Caki2 (cell line): ENCODE measurements at regions not wholly inside any gene's neighbourhood (a gene's known extent, or its start where the extent isn't known, plus 50 kb on each side); places are given as distances from the start of the nearest gene placed in this dataset.
"Not testable (repeated sequence)": the region's sequence is repeated elsewhere in the genome, so short reads cannot be mapped to it uniquely, and the experiment has no call there.

Experiments used
- DNase-seq: peaks from one replicate; pipeline ENCODE4 v3.0.0-alpha.2; 2015; ENCODE audit warnings: low read depth
- in situ Hi-C: cut with HindIII; loops from 2 replicates; pipeline ENCODE4 v1.10.0; 2016; ENCODE audit warnings: low sequenced_read_pairs, low pct_unique_long_range_greater_than_20kb, mixed read lengths

DNA sequence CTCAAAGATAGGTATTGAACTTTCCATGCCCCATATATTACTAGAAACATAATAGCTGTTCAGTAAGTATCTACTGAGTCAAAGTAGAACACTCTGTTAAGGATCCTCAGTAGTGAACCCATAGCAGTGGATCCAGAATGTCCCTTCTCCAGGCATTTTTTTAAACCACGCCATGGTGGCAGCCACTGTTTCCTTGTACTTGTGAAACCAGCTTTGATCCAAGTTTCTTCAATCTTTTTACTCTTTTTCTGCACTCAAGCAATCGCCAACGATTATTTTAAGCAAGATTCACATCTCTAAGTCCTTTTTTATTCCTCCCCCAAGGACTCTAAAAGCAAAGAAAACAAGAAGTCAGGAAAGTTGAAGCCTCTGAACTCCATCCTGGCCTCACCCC is 291.2 kb upstream of the SLC14A2 start:
- DNase-seq: no peak
- in situ Hi-C loops: no loop called here

DNA sequence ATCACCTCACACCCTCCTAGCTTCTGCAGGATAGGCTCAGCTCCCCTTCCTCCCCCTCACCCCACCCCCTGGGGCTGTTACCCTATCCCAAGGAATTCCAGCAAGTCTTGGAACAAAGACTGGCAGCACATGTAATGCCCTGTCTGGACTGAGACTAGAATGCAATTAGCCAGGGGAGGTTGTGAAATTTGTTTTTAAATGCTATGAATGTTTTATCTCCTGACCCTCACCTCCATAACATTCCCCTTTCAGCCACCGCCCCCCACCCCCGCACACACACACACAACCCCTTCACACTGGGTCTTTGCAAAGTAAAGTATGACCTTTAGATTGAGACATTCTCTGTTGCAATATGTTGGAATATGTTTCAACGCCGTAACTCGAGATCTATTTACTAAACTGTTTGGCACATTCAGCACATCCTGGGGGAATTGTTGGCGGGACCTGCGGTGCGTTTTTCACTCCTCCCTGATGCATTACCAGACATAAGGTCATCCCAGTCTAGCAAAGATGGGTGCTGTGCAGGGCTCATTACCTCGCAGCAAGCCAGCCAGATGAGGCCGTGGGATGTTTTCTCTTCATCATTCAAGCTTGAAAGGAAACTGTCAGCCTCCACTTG is 290.7 kb upstream of the SLC14A2 start:
- in situ Hi-C loops: no loop called here
- peak; percentile 83 for DNase-seq

DNA sequence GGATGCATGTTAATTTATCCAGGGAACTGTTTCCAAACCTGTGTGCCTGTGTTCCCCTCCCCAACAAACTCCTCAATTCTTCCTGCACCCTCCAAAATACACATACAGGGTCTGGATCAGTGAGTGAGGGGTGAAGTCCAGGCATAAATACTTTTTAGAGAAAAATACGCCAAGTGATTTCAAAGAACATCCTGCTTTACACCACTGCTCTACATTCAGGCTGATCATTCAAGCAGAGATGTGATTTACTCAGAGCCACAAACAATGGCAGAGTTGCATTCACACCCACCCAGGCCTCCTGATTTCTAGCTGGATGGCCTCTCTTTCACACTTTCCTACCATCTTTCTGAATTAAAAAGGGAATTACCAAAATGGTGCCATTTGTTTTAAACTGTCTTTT is 289.5 kb upstream of the SLC14A2 start:
- in situ Hi-C loops: no loop called here
- DNase-seq: peak; percentile 22

DNA sequence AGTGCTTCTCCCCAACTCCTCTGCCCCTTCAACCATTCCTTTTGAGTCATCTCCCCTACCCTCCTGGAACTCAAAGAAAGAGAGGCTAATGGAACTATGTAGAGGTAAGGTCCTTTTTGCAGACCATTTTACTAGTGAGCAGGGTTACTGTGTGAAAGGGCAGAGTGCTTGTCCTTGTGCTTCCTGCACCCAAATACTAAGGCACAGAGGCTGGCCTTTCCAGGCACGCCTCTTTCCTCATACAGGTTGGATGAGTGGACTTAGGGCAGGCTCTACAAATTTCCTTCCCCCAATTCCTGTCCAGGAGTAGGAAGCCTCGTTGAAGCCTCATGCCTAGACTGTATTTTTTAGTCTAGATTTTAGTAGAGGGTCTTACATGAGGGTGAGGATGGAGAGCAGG is 288.8 kb upstream of the SLC14A2 start:
- in situ Hi-C loops: no loop called here
- DNase-seq: no peak

DNA sequence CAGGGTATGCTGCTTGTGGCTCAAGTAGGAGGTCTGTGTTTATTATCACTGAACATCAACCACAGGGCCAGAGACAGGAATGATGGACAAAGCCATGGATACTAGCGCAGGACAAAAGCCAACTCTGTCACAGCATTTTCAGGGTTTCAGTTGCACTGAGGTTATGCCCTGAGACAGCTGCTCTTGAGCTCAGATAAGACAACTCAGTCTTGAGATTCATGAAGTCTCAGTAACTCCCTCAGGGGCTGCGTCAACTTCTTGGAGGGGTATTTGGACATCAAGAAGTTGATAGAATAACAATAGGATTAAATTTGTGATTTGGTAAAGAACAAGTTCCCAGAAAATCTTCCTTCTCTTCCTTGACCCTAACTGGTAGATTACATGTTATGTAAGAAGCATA is 287.0 kb upstream of the SLC14A2 start:
- DNase-seq: no peak
- in situ Hi-C loops: no loop called here

DNA sequence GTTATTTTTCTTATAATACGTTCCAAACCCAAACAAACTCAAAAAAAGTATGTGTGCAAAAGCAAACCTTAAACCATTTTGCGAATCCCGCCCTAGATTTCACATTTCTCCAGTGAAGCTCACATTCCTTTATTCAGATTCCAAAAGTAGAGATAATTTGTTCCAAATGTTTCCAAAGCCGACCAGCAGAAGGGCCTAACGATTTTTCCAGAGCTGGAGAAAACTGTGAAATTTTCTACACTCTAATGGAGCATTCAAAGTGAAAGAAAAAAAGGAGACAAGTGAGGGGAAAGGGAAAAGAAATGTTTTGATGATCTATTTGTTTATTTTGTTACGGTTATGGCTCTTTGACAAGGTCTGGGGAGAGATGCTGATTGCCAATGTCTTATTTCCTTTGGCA is 286.5 kb upstream of the SLC14A2 start:
- in situ Hi-C loops: no loop called here
- DNase-seq: no peak

DNA sequence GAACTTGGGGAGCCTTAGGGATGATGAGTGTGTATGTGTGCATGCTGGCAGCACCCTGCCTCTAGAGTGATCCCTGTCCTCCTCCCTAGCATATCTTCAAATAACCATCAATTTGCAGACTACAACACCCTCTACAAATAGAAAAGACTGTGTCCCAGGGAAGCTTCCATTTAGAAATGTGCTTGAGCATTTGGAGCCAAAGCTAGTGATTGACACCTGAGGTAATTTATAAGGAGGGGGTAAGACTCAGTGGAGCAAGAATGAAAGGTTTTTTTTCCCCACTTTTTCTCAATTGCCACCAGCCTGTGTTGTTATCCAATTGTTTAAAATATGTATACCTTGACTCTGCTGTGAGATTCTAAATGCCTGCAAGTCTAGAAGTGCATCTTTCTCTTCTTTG is 286.0 kb upstream of the SLC14A2 start:
- in situ Hi-C loops: no loop called here
- DNase-seq: no peak

DNA sequence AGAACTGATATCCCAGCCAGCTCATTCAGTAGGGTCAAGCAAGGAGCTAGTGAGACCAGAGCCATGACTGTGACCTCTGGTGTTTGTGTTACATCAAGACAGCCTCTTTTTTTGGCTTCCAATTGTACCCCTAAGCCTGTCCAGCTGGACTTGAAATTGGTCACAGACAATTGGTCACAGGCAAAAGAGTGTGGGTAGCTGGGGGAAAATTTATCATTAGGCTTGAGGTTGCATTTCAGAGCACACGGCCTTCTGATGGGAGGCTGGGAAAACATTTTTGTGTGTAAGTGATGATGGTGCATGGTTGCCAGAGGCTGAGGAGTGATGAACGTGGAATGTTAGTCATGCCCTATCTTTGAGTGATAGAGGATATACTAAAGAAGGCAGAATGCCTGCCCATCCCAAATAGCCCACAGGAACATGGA is 285.1 kb upstream of the SLC14A2 start:
- in situ Hi-C loops: no loop called here
- peak; percentile 12 for DNase-seq

DNA sequence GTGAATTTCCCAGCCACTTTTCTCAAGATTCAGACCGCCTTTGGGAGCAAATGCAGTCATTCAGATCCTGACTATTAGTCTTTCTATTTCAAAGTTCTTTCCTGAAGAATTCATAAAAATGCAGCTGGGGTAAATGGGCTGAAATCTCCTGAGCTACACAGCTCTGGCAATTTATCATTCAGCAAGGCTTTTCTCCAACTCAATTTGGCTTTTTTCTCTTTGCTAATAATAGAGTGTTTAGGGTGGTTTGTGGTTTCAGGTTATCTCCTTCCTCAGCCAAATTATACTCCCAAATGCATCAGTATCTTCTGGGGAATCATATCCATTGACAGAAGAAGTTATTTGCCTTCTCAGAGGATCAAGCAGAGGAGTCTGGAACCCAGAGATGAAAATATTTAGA is 282.4 kb upstream of the SLC14A2 start:
- in situ Hi-C loops: no loop called here
- DNase-seq: no peak

DNA sequence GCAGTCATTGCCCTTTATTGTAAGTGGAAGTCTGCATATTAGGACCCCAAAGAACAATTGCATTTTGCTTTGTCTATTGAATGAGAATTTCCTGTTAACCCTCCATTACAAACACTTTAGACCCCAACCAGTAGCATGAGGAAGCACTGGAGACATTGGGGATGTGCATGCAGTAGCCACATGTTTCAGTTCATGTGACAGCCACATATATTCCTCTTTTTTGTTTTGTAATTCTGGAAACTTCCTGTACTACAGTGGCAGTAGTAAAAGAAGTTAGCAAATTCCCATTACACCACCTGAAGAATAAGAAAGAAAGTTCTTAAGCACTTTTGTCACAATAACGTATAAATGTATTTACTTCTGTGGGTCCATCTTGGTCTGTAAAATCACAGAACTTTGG is 281.1 kb upstream of the SLC14A2 start:
- no peak for DNase-seq
- in situ Hi-C loops: no loop called here

DNA sequence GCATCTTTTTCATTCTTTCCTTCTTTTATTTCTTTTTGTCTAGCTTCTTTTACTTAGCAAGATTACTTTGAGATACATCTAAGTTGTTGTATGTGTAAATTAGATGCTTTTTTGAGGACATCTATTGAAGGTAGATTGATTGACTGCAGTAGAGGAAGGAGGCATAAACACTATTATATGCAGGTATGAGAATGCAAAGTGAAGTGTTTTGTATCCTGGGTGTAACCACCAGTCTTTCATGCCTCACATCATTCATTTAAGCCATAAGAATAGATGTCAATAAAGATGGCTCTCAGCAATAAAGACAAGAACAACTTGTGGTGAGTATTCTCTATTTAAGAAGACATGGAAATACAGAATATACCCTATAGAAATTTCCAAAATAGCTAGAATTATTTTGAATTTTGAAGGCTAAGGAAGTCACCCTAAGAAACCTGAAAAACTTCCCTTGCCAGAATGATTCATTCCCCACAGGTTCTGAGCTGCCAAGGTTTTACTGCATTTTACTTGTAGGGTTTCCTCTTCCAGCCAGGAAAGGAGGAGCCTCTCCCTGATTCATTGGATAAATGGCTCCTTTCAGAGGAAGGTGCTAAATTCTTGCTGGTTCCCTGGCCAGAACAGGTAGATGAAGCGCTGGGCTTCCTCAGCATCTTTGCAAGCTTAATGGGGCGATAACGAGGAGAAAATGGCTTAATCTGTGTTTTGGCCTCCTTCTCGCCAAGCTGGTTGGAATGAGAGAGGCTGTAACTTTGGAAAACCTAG is 279.8 kb upstream of the SLC14A2 start:
- in situ Hi-C loops: no loop called here
- no peak for DNase-seq

DNA sequence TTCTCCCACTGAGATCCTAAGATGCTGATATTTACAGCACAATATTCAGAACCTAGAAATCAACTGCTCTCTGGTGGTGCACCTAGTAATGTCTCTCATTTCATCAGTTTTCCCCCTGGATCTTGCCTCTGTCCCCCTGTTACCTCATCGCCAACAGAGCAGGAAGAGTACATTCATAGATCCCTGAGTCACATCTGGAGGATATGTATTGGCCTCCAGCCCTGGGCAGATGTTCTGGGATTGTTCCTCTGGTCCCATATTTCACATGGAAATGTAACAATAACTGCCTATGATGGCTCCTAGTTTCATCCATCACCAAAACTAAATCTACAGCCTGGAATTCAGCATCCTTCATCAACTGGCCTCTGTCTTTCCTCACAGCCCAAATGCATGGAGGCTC is 278.8 kb upstream of the SLC14A2 start:
- in situ Hi-C loops: no loop called here
- DNase-seq: no peak

DNA sequence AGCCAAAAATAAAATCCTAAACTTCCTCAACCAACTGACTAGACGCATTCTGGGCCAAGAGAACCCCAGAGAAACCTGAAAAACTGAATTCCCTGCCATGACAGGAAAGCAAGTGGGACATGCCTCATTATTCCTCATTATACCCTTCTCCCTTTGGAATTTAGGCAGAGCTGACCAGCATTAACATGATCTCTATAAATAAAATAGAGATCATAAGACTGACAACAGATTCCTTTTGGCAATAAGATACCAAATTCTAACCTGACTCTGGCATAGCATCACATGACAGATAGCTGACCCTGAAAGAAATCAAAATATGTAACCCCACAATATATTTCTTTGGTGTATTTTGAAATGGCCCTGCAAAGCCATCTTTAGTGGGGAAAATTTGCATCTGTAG is 277.8 kb upstream of the SLC14A2 start:
- no peak for DNase-seq
- in situ Hi-C loops: no loop called here

DNA sequence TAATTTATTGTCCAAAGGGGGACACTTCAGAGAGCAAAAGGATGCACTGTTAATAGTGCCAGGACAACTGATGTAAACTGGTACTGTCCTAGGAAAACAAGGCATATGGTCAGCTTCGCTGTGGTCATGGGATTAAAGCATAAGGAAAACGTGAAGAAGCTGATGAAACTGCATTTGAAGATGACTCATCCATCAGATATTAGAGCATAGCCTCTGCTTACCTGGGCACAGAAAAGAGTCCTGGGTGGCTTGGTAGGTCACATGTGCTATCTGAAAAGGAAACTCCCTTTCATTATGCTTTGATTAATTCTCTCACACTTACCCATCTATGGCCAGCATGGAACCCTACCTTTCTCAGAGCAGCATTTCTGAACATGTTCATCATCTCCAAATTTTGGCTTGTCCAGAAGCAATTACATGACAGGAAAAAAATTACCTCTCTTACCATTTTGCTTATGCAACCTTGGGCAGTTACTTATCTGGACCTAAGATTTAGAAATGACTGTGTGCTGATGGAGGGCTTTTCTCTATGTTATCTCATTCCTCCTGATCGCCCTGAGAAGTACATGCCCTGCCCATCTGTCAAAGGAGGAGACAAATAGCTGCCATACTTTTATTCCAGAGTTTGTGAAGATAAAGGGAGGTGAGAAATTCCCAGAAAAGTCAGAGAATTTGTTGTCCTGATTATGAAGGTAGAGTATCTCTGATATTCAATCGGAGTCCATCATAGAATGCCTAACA is 275.3 kb upstream of the SLC14A2 start:
- in situ Hi-C loops: no loop called here
- no peak for DNase-seq

DNA sequence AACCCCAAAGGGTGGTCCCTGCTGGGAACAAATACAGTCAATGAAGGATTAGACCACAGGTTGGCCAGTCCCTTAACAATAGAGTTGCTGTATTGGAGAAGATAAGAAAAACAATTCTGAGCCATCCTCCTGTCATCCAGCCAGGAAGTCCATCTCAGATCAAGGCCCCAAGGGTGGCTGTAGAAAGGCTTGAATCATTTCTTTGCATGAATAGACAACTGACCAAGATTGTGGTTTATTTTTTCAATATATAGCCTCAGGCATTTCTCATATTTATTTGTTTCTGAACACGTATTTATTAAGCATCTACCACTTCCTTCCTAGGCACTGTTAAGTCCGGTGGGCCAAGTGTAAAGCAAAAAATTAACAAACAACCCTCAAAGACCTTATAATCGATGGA is 274.4 kb upstream of the SLC14A2 start:
- in situ Hi-C loops: no loop called here
- no peak for DNase-seq

DNA sequence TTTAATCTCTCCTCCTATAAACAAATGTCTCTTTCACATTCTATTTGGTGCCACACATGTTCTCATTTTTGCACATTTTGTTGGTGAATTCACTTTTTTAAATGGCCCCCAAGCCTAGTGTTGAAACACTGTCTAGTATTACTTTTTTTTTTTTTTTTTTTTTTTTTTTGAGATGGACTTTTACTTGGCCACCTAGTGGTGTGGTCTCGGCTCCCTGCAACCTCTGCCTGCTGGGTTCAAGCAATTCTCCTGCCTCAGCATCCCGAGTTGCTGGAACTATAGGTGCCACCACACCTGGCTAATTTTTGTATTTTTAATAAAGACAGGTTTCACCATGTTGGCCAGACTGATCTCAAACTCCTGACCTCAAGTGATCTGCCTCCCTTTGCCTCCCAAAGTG is 273.8 kb upstream of the SLC14A2 start:
- in situ Hi-C loops: no loop called here
- no peak for DNase-seq

DNA sequence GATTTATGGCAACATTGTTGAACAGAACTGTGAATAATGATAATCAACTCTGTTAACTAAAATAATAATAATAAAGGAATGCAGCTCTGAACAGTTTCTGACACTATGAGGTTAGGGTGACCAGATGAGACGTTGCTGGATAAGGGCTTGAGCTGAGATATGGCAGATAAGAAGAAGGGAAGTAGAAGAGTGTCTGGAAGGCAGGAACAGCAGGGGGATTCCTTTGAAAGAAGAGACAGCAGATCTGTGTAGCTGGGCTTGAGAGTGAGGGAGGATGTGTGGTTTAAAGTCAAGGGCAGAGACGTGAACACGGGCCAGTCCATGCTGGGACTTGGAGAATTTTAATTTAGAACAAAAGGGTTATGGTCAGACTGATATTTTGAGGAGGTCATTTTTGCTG is 273.1 kb upstream of the SLC14A2 start:
- no peak for DNase-seq
- in situ Hi-C loops: no loop called here

DNA sequence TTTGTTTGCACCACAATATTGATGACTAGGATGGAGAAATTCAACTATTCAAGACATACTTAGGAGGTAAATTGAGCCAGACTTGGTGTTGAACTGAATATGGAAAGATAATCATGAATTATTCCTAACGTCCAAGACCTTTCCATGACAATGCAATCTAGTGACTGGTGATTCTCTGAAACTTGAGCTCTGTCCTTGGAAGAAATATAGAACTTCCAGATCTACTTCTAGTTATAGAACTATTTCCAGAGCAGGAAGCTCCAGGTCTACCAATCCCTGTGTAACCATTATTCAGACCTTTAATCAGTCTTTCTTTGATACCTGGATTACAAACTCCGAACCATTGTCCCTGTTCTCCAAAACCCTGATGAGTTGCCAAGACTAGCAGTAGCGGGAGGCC is 272.6 kb upstream of the SLC14A2 start:
- no peak for DNase-seq
- in situ Hi-C loops: no loop called here

DNA sequence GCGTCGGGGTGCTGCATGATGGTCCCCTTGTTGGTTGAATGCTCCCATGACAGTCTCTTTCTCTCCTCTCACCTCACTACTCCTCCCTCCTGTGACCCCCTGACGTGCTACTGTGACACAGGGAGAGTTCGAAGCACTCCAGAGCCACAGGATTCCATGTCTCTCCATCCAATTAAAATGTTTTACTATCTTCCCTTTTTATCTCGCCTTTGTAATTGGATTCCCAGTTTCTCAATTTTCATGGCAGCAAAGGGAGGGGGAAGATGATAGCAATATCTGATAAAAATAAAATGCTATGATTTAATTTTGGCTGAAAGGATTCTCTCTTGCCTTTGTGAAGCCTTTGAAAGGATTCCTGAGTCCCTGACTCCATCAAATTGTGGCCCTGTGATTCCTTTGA is 271.9 kb upstream of the SLC14A2 start:
- in situ Hi-C loops: no loop called here
- no peak for DNase-seq

DNA sequence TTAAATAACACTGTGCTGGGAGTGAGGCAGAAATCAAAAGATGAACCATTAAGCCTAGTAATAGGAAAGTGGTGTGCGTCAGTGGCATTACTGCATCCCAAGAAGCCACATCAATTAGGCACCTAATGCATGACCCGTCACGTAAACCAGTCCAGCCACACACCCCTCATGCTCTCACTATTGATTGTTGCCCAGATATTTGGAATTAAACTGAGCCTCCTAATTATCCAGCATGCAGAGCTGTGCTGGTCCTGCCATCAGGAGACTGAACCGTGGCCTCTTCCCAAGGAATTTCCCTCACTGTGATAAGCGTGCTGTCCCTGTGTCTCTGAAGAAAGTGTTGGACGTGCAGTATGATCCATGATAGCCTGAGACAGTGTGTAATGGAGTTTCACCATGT is 270.6 kb upstream of the SLC14A2 start:
- in situ Hi-C loops, DNase-seq: not testable (repeated sequence)
